Stomach (tissue), 4 donors: ENCODE measurements at regions not wholly inside any gene's neighbourhood (a gene's known extent, or its start where the extent isn't known, plus 50 kb on each side); places are given as distances from the start of the nearest gene placed in this dataset.

Source experiments
- POLR2A ChIP-seq, 4 donors: fragments of 450-650 bp; IDR thresholded peaks; one replicate each; pipeline ENCODE4 v1.6.1; 2016; ENCODE audit warnings: antibody characterized with exemption in 4 of 4, control low read depth in 2 of 4, mild to moderate bottlenecking in 1 of 4, moderate library complexity in 1 of 4
- TF ChIP-seq, protein P1 (sequence below), 7 experiments: fragments of 450-650 bp in 4 of 7; fragments of 200-600 bp in 3 of 7; sonication (generic) in 3 of 7; IDR thresholded peaks; one replicate each; pipeline ENCODE4 v1.5.1; 2016 to 2019; ENCODE audit warnings: antibody characterized with exemption in 7 of 7, control low read depth in 2 of 7, mild to moderate bottlenecking in 1 of 7

DNA sequence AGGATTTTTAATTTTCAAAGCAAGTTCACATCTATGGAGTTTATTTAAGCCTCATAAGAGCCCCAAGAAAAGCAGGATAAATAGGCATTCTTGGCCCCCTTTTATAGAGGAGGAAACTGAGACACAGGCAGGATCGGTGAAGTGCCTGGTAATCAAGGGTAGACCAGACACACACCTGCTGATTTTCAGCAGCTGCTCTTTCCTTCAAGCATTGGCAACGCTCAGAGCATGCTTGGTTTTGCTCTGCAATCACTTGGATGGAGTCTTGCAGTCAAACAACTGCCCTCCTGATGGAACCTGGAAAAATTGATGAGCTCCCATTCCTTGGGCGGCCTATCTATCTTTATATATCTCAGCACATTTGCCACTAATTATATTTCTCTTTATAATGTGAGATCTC is 478.9 kb upstream of the CAMK1G start:
- TF ChIP-seq, protein P1, sequence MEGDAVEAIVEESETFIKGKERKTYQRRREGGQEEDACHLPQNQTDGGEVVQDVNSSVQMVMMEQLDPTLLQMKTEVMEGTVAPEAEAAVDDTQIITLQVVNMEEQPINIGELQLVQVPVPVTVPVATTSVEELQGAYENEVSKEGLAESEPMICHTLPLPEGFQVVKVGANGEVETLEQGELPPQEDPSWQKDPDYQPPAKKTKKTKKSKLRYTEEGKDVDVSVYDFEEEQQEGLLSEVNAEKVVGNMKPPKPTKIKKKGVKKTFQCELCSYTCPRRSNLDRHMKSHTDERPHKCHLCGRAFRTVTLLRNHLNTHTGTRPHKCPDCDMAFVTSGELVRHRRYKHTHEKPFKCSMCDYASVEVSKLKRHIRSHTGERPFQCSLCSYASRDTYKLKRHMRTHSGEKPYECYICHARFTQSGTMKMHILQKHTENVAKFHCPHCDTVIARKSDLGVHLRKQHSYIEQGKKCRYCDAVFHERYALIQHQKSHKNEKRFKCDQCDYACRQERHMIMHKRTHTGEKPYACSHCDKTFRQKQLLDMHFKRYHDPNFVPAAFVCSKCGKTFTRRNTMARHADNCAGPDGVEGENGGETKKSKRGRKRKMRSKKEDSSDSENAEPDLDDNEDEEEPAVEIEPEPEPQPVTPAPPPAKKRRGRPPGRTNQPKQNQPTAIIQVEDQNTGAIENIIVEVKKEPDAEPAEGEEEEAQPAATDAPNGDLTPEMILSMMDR (IDR thresholded peaks at IDR 0.05) = no peak
- no peak for TF ChIP-seq POLR2A (IDR thresholded peaks at IDR 0.05)
